HCT116 (cell line): ENCODE measurements at regions not wholly inside any gene's neighbourhood (a gene's known extent, or its start where the extent isn't known, plus 50 kb on each side); places are given as distances from the start of the nearest gene placed in this dataset.

Experiments
- ATAC-seq: fragments of 200-7000 bp; cut with Tn5 transposase; 2 replicates; pipeline ENCODE4 v1.9.1; 2020; ENCODE audit warnings: mild to moderate bottlenecking, moderate library complexity
- BruUV-seq: library from RNA; stranded (reverse); fragments of 400-500 nt; replicated peaks from 2 replicates; lab custom pipeline; 2021; lab: Mats Ljungman, UMichigan
- CTCF ChIA-PET: fragments of 300-600 bp; sonication (Branson Sonifier 250); formaldehyde crosslinking; loops from one replicate; lab custom pipeline; 2021; ENCODE audit warnings: antibody characterized with exemption; lab: Charles Lee
- POLR2A ChIA-PET: fragments of 300-600, 350-600 bp; sonication (Branson Sonifier 250); formaldehyde crosslinking; loops from one replicate; lab custom pipeline; 2021; ENCODE audit warnings: antibody characterized with exemption; lab: Charles Lee
- RAD21 ChIA-PET, 2 experiments: fragments of 300-600 bp; sonication (Branson Sonifier 250); formaldehyde crosslinking; loops; one replicate each; lab custom pipeline; 2023; ENCODE audit warnings: low total read pairs in 2 of 2; ENCODE audit not compliant: uncharacterized antibody in 2 of 2, unreplicated experiment in 2 of 2, low non-redundant PET in 1 of 2; lab: Charles Lee
- DNase-seq: peaks from one replicate; pipeline ENCODE4 v3.0.0-alpha.2; 2010; ENCODE audit warnings: low read depth, low spot score
- H2AFZ ChIP-seq: fragments of 200-600 bp; shearing (Covaris generic), sonication (generic); 2 replicates; pipeline ENCODE4 v1.6.1; 2017; ENCODE audit warnings: low read depth, mixed run types, mixed read lengths, antibody characterized with exemption, low read length; ENCODE audit not compliant: poor library complexity, severe bottlenecking
- H3K27ac ChIP-seq: 2 replicates; pipeline ENCODE4 v1.5.1; 2012; ENCODE audit warnings: low read depth, low read length
- H3K27me3 ChIP-seq: fragments of 200-600 bp; sonication (generic); 2 replicates; pipeline ENCODE4 v1.6.1; 2016; ENCODE audit warnings: mixed run types, low read length, mixed read lengths; ENCODE audit not compliant: insufficient read depth
- H3K36me3 ChIP-seq, 2 experiments: fragments of 200-500 bp in 1 of 2; fragments of 200-600 bp in 1 of 2; sonication (Bioruptor generic) in 1 of 2; sonication (generic) in 1 of 2; 2 replicates each; pipeline versions ENCODE4 v1.5.1 to v1.6.1; 2014 to 2016; ENCODE audit warnings: low read length in 2 of 2, inconsistent platforms in 1 of 2, mixed read lengths in 1 of 2, mixed run types in 1 of 2; ENCODE audit not compliant: insufficient read depth in 2 of 2, control insufficient read depth in 1 of 2
- H3K4me1 ChIP-seq, 2 experiments: fragments of 200-600 bp in 1 of 2; sonication (generic) in 1 of 2; 2 replicates each; pipeline versions ENCODE4 v1.5.1 to v1.6.1; 2012 to 2017; ENCODE audit warnings: low read length in 2 of 2, inconsistent platforms in 1 of 2, mild to moderate bottlenecking in 1 of 2, mixed read lengths in 1 of 2, mixed run types in 1 of 2, moderate library complexity in 1 of 2; ENCODE audit not compliant: insufficient read depth in 2 of 2, control insufficient read depth in 1 of 2
- H3K4me2 ChIP-seq: fragments of 200-600 bp; sonication (generic); 2 replicates; pipeline ENCODE4 v1.6.1; 2017; ENCODE audit warnings: mixed run types, low read length, mixed read lengths
- H3K4me3 ChIP-seq, 2 experiments: fragments of 200-600 bp in 1 of 2; sonication (generic) in 1 of 2; replicated peaks in 1 of 2; 2 replicates each; pipeline ENCODE4 v1.5.1; 2011 to 2016; ENCODE audit warnings: low read length in 2 of 2, control low read depth in 1 of 2, low read depth in 1 of 2, mild to moderate bottlenecking in 1 of 2, mixed read lengths in 1 of 2, mixed run types in 1 of 2
- H3K79me2 ChIP-seq: fragments of 200-600 bp; sonication (generic); 2 replicates; pipeline ENCODE4 v1.6.1; 2017; ENCODE audit warnings: mild to moderate bottlenecking, mixed run types, low read length, moderate library complexity, mixed read lengths; ENCODE audit not compliant: insufficient read depth
- H3K9ac ChIP-seq: fragments of 200-600 bp; sonication (generic); 2 replicates; pipeline ENCODE4 v1.6.1; 2016; ENCODE audit warnings: low read length, mixed read lengths
- H3K9me2 ChIP-seq: fragments of 200-600 bp; sonication (generic), shearing (Covaris generic); 2 replicates; pipeline ENCODE4 v1.6.1; 2017; ENCODE audit warnings: mixed run types, mild to moderate bottlenecking, moderate library complexity; ENCODE audit not compliant: insufficient read depth
- H3K9me3 ChIP-seq, 2 experiments: fragments of 200-500 bp in 1 of 2; fragments of 200-600 bp in 1 of 2; sonication (Bioruptor generic) in 1 of 2; sonication (generic) in 1 of 2; 2 replicates each; pipeline ENCODE4 v1.6.1; 2014 to 2017; ENCODE audit warnings: low read length in 2 of 2, mixed read lengths in 2 of 2, inconsistent platforms in 1 of 2, low read depth in 1 of 2, mild to moderate bottlenecking in 1 of 2, mixed run types in 1 of 2, moderate library complexity in 1 of 2; ENCODE audit not compliant: control insufficient read depth in 1 of 2, insufficient read depth in 1 of 2
- H4K20me1 ChIP-seq: fragments of 200-600 bp; sonication (generic), shearing (Covaris generic); 2 replicates; pipeline ENCODE4 v1.6.1; 2017; ENCODE audit warnings: mixed run types, mild to moderate bottlenecking, moderate library complexity; ENCODE audit not compliant: insufficient read depth
- CBX3 ChIP-seq: IDR thresholded peaks from 2 replicates; pipeline ENCODE4 v1.6.1; 2012; ENCODE audit warnings: low read depth
- EGR1 ChIP-seq: IDR thresholded peaks from 2 replicates; pipeline ENCODE4 v1.6.1; 2012; ENCODE audit warnings: low read depth
- EZH2 ChIP-seq: fragments of 200-600 bp; sonication (generic); IDR thresholded peaks from 2 replicates; pipeline ENCODE4 v1.6.1; 2017; ENCODE audit warnings: antibody characterized with exemption, mixed run types
- EZH2phosphoT487 ChIP-seq: fragments of 200-600 bp; IDR thresholded peaks from 2 replicates; pipeline ENCODE4 v1.6.1; 2018; ENCODE audit warnings: antibody characterized with exemption, borderline replicate concordance
- JUND ChIP-seq: IDR thresholded peaks from 2 replicates; pipeline ENCODE4 v1.6.1; 2012
- POLR2AphosphoS5 ChIP-seq: IDR thresholded peaks from 2 replicates; pipeline ENCODE4 v1.6.1; 2011; ENCODE audit warnings: mild to moderate bottlenecking, low read depth, low read length, moderate library complexity
- RAD21 ChIP-seq: IDR thresholded peaks from 2 replicates; pipeline ENCODE4 v1.6.1; 2012; ENCODE audit warnings: low read depth, mild to moderate bottlenecking
- SIN3A ChIP-seq: IDR thresholded peaks from 2 replicates; pipeline ENCODE4 v1.6.1; 2012; ENCODE audit warnings: low read depth
- SP1 ChIP-seq: IDR thresholded peaks from 2 replicates; pipeline ENCODE4 v1.6.1; 2012; ENCODE audit warnings: low read depth
- SRF ChIP-seq: IDR thresholded peaks from 2 replicates; pipeline ENCODE4 v1.6.1; 2012; ENCODE audit warnings: low read depth
- ZFX ChIP-seq: fragments of 450-650 bp; IDR thresholded peaks from 2 replicates; pipeline ENCODE4 v1.6.1; 2017
- intact Hi-C: fragments of 100-400 bp; cut with micrococcal nuclease; formaldehyde crosslinking; loops from 2 replicates; pipeline ENCODE4 v1.10.0; 2022
- TF ChIP-seq, protein P1 (sequence below): IDR thresholded peaks from 2 replicates; pipeline ENCODE4 v1.6.1; 2012

DNA sequence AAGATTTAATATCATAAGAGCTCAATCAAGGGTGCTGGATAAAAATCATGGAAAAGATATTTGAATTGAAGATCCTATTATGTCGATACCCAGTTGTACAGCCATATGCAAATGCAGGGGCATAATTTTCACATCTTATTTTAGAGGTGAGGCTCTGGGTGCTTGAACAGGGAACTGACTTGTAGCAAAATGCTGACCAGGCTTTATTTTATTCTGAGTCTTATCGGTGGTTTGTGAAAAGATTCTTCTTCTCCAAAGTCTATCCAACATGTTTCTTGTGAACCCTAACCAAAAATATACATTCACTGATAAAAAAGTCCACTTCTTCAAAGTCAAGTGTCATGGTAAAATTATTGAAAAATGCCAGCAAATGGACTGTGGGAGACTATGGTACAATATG, 475.5 kb upstream of the NEGR1 start:
- no peaks in the 10 kb centered on the region for H3K27me3 ChIP-seq
- TF ChIP-seq CBX3 = no peak
- no peak for TF ChIP-seq SIN3A
- no peak for TF ChIP-seq RAD21
- no peak for TF ChIP-seq POLR2AphosphoS5
- TF ChIP-seq SRF = no peak
- no peak for TF ChIP-seq JUND
- TF ChIP-seq EZH2phosphoT487 = no peak
- no peak for TF ChIP-seq SP1
- TF ChIP-seq ZFX = no peak
- no peak for TF ChIP-seq EZH2
- TF ChIP-seq EGR1 = no peak
- H3K4me1 ChIP-seq = no peaks in the 10 kb centered on the region
- no peaks in the 10 kb centered on the region for H3K9me2 ChIP-seq
- ChIA-PET RAD21 (no interaction called here), CTCF (no interaction called here), POLR2A (no interaction called here)
- H3K9me3 ChIP-seq = peaks cover 0 to 10% of the 10 kb centered on the region in 2 experiments; a peak in 2 of 4 replicates
- H3K4me3 ChIP-seq = no peak overlapping the region
- H3K79me2 ChIP-seq = no peaks in the 10 kb centered on the region
- H2AFZ ChIP-seq = no peak overlapping the region
- H3K27ac ChIP-seq = no peak overlapping the region
- ATAC-seq (no peak), DNase-seq (no peak)
- H4K20me1 ChIP-seq = no peaks in the 10 kb centered on the region
- no peak overlapping the region for H3K9ac ChIP-seq
- H3K36me3 ChIP-seq = no peaks in the 10 kb centered on the region
- no peak overlapping the region for H3K4me2 ChIP-seq
- intact Hi-C loops = no loop called here
- BruUV-seq = no TSS peak

- H3K36me3 ChIP-seq = no peaks in the 10 kb centered on the region
- RAD21 ChIA-PET = no interaction called here
- POLR2A ChIA-PET = no interaction called here
- no peaks in the 10 kb centered on the region for H3K79me2 ChIP-seq
- no TSS peak for BruUV-seq
- ATAC-seq (no peak), DNase-seq (no peak)
- intact Hi-C loops = no loop called here
- no peaks in the 10 kb centered on the region for H3K27me3 ChIP-seq
- no peaks in the 10 kb centered on the region for H4K20me1 ChIP-seq
- H3K4me2 ChIP-seq = no peak overlapping the region
- no peak overlapping the region for H2AFZ ChIP-seq
- H3K27ac ChIP-seq = no peak overlapping the region
- peaks cover 0 to 11% of the 10 kb centered on the region in 2 experiments; a peak in 2 of 4 replicates for H3K9me3 ChIP-seq
- no peaks in the 10 kb centered on the region for H3K4me1 ChIP-seq
- CTCF ChIA-PET = no interaction called here
- H3K4me3 ChIP-seq = no peak overlapping the region
- no peaks in the 10 kb centered on the region for H3K9me2 ChIP-seq
- H3K9ac ChIP-seq = no peak overlapping the region
- no peak for TF ChIP-seq SIN3A
- TF ChIP-seq, protein P1, sequence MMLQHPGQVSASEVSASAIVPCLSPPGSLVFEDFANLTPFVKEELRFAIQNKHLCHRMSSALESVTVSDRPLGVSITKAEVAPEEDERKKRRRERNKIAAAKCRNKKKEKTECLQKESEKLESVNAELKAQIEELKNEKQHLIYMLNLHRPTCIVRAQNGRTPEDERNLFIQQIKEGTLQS = no peak
These were observed 463.1 kb upstream of the NEGR1 start for GRCh38 chr1:72745413-72745812.
